ENCODE measurements at regions not wholly inside any gene's neighbourhood (a gene's known extent, or its start where the extent isn't known, plus 50 kb on each side); places are given as distances from the start of the nearest gene placed in this dataset.
"Not testable (repeated sequence)": the region's sequence is repeated elsewhere in the genome, so short reads cannot be mapped to it uniquely, and the experiment has no call there.

DNA sequence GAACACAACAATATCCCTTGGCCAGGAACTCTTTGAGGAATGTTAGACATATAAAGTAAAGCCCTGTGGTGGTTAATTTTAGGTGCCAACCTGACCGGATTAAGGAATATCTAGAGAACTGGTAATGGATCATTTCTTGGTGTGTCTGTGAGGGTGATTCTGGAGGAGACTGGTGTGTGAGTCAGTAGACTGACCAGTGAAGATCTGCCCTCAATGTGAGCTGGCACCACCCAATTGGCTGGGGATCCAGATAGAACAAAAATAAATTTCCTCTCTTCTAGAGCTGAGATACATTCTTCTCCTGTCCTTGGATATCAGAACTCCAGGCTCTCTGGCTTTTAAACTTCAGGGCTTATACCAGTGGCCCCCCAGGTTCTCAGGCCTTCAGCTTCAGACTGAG is 56.2 kb upstream of the TNPO1 start:
- DNase-seq: no peak

- no peak for DNase-seq
These were observed 63.6 kb upstream of the TNPO1 start for GRCh38 chr5:72752909-72753308.

GRCh38 chr5:72749362-72749997 is 67.0 kb upstream of the TNPO1 start:
- no peak for DNase-seq

GRCh38 chr5:72747826-72748225 is 68.6 kb upstream of the TNPO1 start:
- DNase-seq: no peak

GRCh38 chr5:72746736-72747135 is 69.7 kb upstream of the TNPO1 start:
- no peak for DNase-seq

DNA sequence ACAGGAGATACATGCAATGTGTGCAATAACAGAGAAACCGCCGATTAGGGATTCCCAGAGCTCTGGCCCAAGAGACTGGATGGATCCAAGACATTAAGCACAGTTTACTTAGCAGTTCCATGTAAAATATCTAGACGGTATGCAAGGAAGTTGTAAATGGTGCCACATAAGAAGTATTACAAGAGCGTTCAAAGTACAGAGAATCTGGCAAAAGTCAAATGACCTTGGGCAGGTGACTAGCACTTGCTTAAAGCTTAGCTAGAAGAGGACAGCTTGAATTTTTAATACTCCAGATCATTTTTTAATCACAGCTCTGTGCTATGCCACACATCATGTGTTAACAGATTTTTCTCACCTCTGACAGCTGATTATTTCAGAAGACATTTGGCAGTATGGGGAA is 72.3 kb upstream of the TNPO1 start:
- DNase-seq: no peak

DNA sequence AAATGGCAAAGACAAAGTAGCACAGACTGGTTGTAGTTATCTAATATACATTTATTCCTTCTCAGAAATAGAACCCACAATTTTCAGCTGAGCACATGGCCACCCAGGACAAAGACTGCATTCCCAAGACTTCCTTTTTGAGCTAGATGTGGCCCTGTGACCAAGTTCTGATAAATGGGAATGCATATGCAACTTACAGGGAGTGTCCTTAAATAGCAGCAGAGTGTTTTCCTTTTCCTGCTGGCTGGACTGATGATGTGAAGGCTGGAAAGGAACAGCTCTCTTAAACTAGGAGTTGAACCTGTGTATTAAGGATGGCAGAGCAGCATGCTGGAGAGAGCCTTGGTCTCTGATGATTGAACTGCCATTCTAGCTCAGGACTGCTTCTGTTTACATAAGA is 74.7 kb upstream of the TNPO1 start:
- DNase-seq: no peak

- DNase-seq: no peak
These were observed 82.7 kb upstream of the TNPO1 start for GRCh38 chr5:72733810-72734209.

- no peak for DNase-seq
These were observed 92.9 kb upstream of the TNPO1 start for GRCh38 chr5:72723581-72723980.

GRCh38 chr5:72722792-72723452 is 93.5 kb upstream of the TNPO1 start:
- DNase-seq: no peak

- no peak for DNase-seq
These were observed 94.6 kb upstream of the TNPO1 start for GRCh38 chr5:72721844-72722243.

- no peak for DNase-seq
These were observed 96.3 kb upstream of the TNPO1 start for GRCh38 chr5:72720205-72720604.

GRCh38 chr5:72711351-72711750 is 105.1 kb upstream of the TNPO1 start:
- no peak for DNase-seq

DNA sequence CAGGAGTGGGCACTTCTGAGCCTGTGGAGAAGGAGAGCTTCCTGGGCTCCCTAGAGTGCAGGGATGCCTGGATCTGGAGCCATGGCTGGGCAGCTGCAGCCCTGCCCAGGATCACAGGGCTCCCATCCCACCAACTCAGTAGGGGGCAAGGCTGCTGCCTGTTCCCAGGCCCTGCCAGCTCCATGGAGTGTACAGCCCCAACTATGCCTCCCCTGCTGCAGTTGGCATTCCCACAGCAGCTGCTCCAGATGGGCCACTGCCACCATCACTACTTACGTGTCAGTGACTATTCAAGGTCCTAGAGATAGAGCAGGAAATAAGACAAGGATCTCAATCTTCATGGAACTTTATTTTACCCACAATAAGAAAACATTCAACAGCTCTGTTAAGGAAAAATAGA is 107.1 kb upstream of the TNPO1 start:
- no peak for DNase-seq

DNA sequence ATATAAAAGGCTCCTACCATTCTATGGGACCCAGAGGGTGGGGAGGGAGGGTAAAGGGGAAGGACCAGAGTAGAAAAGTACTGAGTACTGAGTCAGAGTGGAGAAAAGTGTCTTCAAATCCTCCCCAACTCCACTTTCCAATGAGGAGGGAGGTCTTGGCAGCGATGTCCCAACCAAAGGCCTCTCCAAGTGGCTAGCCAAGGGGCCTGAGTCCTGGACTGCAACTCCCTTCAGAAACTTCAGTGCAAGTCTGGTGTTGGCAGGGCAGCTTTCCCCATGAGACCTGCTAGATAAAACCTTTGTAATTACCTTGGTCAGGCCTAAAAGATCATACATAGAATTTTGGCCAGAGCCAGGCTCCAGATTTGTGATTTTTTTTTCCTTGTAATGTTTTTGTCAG is 111.3 kb upstream of the TNPO1 start:
- DNase-seq: no peak

DNA sequence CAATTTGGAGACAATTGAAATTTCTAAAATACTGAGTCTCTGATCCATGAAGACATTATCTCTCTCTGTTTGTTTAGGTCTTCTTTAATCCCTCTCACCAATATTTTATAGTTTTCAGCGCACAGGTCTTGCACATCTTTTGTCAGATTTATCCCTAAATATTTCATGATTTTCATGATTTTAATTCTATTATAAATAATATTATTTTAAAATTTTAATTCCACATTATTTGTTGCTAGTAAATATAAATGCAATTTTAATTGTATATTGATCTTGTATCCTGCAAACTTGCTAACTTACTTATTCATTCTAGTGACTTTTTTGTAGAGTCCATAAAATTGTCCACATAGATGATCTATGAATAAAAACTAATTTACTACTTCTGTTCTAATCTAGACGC is 112.6 kb upstream of the TNPO1 start:
- DNase-seq: no peak

- DNase-seq: no peak
These were observed 113.5 kb upstream of the TNPO1 start for GRCh38 chr5:72702881-72703434.

DNA sequence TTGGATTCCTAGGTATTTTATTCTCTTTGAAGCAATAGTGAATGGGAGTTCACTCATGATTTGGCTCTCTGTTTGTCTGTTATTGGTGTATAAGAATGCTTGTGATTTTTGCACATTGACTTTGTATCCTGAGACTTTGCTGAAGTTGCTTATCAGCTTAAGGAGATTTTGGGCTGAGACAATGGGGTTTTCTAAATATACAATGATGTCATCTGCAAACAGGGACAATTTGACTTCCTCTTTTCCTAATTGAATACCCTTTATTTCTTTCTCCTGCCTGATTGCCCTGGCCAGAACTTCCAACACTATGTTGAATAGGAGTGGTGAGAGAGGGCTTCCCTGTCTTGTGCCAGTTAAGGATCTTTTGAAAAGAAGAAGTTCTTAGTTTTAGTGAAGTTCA is 114.4 kb upstream of the TNPO1 start:
- DNase-seq: not testable (repeated sequence)

- no peak for DNase-seq
These were observed 118.0 kb upstream of the TNPO1 start for GRCh38 chr5:72698481-72698880.

- no peak for DNase-seq
These were observed 118.8 kb upstream of the TNPO1 start for GRCh38 chr5:72697622-72698021.

GRCh38 chr5:72695659-72696058 is 120.8 kb upstream of the TNPO1 start:
- DNase-seq: no peak

GRCh38 chr5:72694856-72695255 is 121.6 kb upstream of the TNPO1 start:
- DNase-seq: no peak

DNA sequence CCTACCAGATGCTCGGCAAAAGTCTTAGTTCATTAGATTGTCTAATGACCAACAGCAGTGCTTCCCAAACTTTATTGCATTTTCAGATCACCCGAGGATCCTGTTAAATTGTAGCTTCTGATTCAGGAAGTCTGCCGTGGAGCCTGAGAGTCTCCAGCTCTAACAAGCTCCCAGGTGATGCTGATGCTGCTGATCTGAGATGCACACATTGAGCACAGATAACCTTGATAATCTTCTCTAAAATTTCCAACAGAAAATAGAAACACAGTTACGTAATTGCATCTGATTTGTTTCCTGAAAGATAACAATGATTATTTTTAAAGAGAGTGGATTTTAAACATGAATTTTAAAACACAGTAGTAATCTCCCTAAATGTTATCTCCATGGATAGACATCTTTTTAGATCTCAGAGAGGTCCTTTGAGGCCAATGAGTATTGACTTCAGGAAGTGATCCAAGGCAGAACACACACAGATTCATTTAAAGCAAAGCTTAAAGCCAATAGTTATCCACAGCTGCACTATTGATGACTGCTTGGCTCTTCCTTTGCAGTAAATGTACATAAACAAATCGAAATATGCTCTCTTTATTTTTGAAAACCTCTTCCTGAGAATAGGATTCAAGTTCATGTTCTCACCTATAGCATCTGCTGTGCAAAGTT is 122.8 kb upstream of the TNPO1 start:
- DNase-seq: no peak
